H1 (cell line): ENCODE measurements at regions not wholly inside any gene's neighbourhood (a gene's known extent, or its start where the extent isn't known, plus 50 kb on each side); places are given as distances from the start of the nearest gene placed in this dataset.

Experiments
- SAP30 ChIP-seq: fragments of 300-600 bp; sonication (generic); IDR thresholded peaks from 2 replicates; pipeline ENCODE4 v1.7.1; 2012; ENCODE audit warnings: low read length, moderate library complexity, mild to moderate bottlenecking, inconsistent platforms; ENCODE audit not compliant: insufficient read depth, insufficient replicate concordance
- SRF ChIP-seq: IDR thresholded peaks from 2 replicates; pipeline ENCODE4 v1.6.1; 2011; ENCODE audit warnings: mild to moderate bottlenecking, low read depth, low read length, moderate library complexity

GRCh38 chr4:177237291-177237690 is 72.4 kb upstream of the NEIL3 start (continued):
- TF ChIP-seq SRF (no peak), SAP30 (no peak)
